OCI-LY1 (cell line): ENCODE measurements at regions not wholly inside any gene's neighbourhood (a gene's known extent, or its start where the extent isn't known, plus 50 kb on each side); places are given as distances from the start of the nearest gene placed in this dataset.

Experiments
- H2AFZ ChIP-seq: fragments of 200-600 bp; sonication (generic), shearing (Covaris generic); 2 replicates; pipeline ENCODE4 v1.6.0; 2014; ENCODE audit warnings: antibody characterized with exemption, mild to moderate bottlenecking, low read length
- H3F3A ChIP-seq: fragments of 200-600 bp; sonication (generic), shearing (Covaris generic); 2 replicates; pipeline ENCODE4 v1.6.0; 2014; ENCODE audit warnings: mild to moderate bottlenecking, antibody characterized with exemption, low read length, moderate library complexity; ENCODE audit not compliant: insufficient read depth
- H3K27ac ChIP-seq: fragments of 200-600 bp; sonication (generic); 2 replicates; pipeline ENCODE4 v1.5.1; 2014; ENCODE audit warnings: low read length, mixed run types, mild to moderate bottlenecking, low read depth; ENCODE audit not compliant: poor library complexity, severe bottlenecking
- H3K27me3 ChIP-seq: fragments of 200-600 bp; sonication (generic); 2 replicates; pipeline ENCODE4 v1.6.0; 2014; ENCODE audit warnings: antibody characterized with exemption, mild to moderate bottlenecking, low read length, moderate library complexity; ENCODE audit not compliant: insufficient read depth
- H3K36me3 ChIP-seq: fragments of 200-600 bp; sonication (generic); 2 replicates; pipeline ENCODE4 v1.6.1; 2014; ENCODE audit warnings: mild to moderate bottlenecking, antibody characterized with exemption, low read length, moderate library complexity, mixed read lengths; ENCODE audit not compliant: insufficient read depth
- H3K4me1 ChIP-seq: fragments of 200-600 bp; sonication (generic); 2 replicates; pipeline ENCODE4 v1.5.1; 2014; ENCODE audit warnings: mild to moderate bottlenecking, low read length, moderate library complexity; ENCODE audit not compliant: insufficient read depth, severe bottlenecking
- H3K4me2 ChIP-seq: fragments of 200-600 bp; sonication (generic), shearing (Covaris generic); 2 replicates; pipeline ENCODE4 v1.6.1; 2014; ENCODE audit warnings: low read length
- H3K4me3 ChIP-seq: fragments of 200-600 bp; sonication (generic); 2 replicates; pipeline ENCODE4 v1.5.1; 2014; ENCODE audit warnings: low read length, low read depth, mild to moderate bottlenecking, mixed read lengths; ENCODE audit not compliant: poor library complexity, severe bottlenecking
- H3K79me2 ChIP-seq: fragments of 200-600 bp; shearing (Covaris generic); 2 replicates; pipeline ENCODE4 v1.6.1; 2016; ENCODE audit warnings: mixed run types, low read length, mixed read lengths; ENCODE audit not compliant: insufficient read depth
- H3K9ac ChIP-seq: fragments of 200-600 bp; sonication (generic), shearing (Covaris generic); 2 replicates; pipeline ENCODE4 v1.6.1; 2014; ENCODE audit warnings: mild to moderate bottlenecking, low read length, mixed read lengths
- H3K9me2 ChIP-seq: fragments of 200-600 bp; sonication (generic), shearing (Covaris generic); 2 replicates; pipeline ENCODE4 v1.6.1; 2014; ENCODE audit warnings: low read depth, mild to moderate bottlenecking, low read length, mixed read lengths
- H3K9me3 ChIP-seq: fragments of 200-600 bp; shearing (Covaris generic); 2 replicates; pipeline ENCODE4 v1.6.1; 2014; ENCODE audit warnings: low read length, mixed read lengths
- H4K20me1 ChIP-seq: fragments of 200-600 bp; sonication (generic), shearing (Covaris generic); 2 replicates; pipeline ENCODE4 v1.6.0; 2016; ENCODE audit warnings: mild to moderate bottlenecking, low read length; ENCODE audit not compliant: insufficient read depth
- CTCF ChIP-seq: fragments of 200-600 bp; sonication (generic), shearing (Covaris generic); IDR thresholded peaks from 2 replicates; pipeline ENCODE4 v1.5.1; 2017; ENCODE audit warnings: mild to moderate bottlenecking, antibody characterized with exemption, low read length, moderate library complexity, mixed read lengths
- EZH2 ChIP-seq: fragments of 200-600 bp; sonication (generic), shearing (Covaris generic); IDR thresholded peaks from 2 replicates; pipeline ENCODE4 v1.8.0; 2017; ENCODE audit warnings: borderline replicate concordance, mixed run types, mild to moderate bottlenecking, antibody characterized with exemption, low read length, moderate library complexity, mixed read lengths

- Histone ChIP-seq H3K27ac (no peak overlapping the region), H3K4me1 (no peaks in the 10 kb centered on the region), H3K4me3 (no peak overlapping the region), H3K9me2 (no peaks in the 10 kb centered on the region), H3K9ac (no peak overlapping the region), H4K20me1 (no peaks in the 10 kb centered on the region), H3K9me3 (no peaks in the 10 kb centered on the region), H3K79me2 (no peaks in the 10 kb centered on the region), H2AFZ (no peak overlapping the region), H3K27me3 (0 out of 2 replicates have a peak, but pooled peaks cover 3% of the 10 kb centered on the region), H3F3A (no peaks in the 10 kb centered on the region), H3K36me3 (no peaks in the 10 kb centered on the region), H3K4me2 (no peak overlapping the region)
- TF ChIP-seq EZH2: no peak
- no peak for TF ChIP-seq CTCF
Observed at GRCh38 chr16:5465714-5466113, 368.1 kb upstream of the EEF2KMT start.

GRCh38 chr16:5463820-5464219 lies 366.2 kb upstream of the EEF2KMT start:
- H3K4me3 ChIP-seq: no peak overlapping the region
- no peaks in the 10 kb centered on the region for H3K4me1 ChIP-seq
- no peaks in the 10 kb centered on the region for H3K9me3 ChIP-seq
- 0 out of 2 replicates have a peak, but pooled peaks cover 3% of the 10 kb centered on the region for H3K27me3 ChIP-seq
- H3K27ac ChIP-seq: no peak overlapping the region
- TF ChIP-seq CTCF: no peak
- no peak for TF ChIP-seq EZH2
- no peaks in the 10 kb centered on the region for H4K20me1 ChIP-seq
- no peaks in the 10 kb centered on the region for H3K36me3 ChIP-seq
- no peak overlapping the region for H3K9ac ChIP-seq
- no peaks in the 10 kb centered on the region for H3K79me2 ChIP-seq
- no peak overlapping the region for H2AFZ ChIP-seq
- no peaks in the 10 kb centered on the region for H3K9me2 ChIP-seq
- no peaks in the 10 kb centered on the region for H3F3A ChIP-seq
- no peak overlapping the region for H3K4me2 ChIP-seq

GRCh38 chr16:5461574-5461973 lies 364.0 kb upstream of the EEF2KMT start:
- Histone ChIP-seq H3K4me2 (no peak overlapping the region), H3K4me1 (no peaks in the 10 kb centered on the region), H3K79me2 (no peaks in the 10 kb centered on the region), H3K4me3 (no peak overlapping the region), H3K9ac (no peak overlapping the region), H3K36me3 (no peaks in the 10 kb centered on the region), H3F3A (no peaks in the 10 kb centered on the region), H3K9me3 (no peaks in the 10 kb centered on the region), H4K20me1 (no peaks in the 10 kb centered on the region), H3K27me3 (0 out of 2 replicates have a peak, but pooled peaks cover 3% of the 10 kb centered on the region), H3K9me2 (no peaks in the 10 kb centered on the region), H2AFZ (no peak overlapping the region), H3K27ac (no peak overlapping the region)
- TF ChIP-seq CTCF (no peak), EZH2 (no peak)
